ENCODE measurements at regions not wholly inside any gene's neighbourhood (a gene's known extent, or its start where the extent isn't known, plus 50 kb on each side); places are given as distances from the start of the nearest gene placed in this dataset.

DNA sequence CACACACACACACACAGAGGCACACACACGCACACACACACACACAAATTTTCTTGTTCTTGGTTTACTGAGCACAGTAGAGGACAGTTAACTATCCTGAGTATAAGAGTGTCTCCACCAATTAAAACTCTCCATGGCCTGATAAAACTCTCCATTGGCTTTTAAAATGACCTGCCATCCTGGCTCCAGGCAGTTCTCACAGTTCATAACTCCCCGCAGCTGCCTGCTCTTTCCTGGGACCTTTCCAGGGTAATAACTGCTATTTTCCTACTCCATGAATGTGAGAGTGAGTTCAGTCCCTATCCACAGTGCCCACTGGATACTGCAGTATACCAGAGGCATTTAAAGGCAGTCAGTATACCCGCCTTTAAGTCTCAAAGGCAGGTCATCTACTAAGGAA lies 351.5 kb downstream of the PLPP3 start:
- Histone ChIP-seq H3K14ac (ENCODE audit: insufficient read length) (no peak overlapping the region), H3K27ac (ENCODE audit: low read depth, low read length) (no peak overlapping the region), H3K9me3 (ENCODE audit: insufficient read depth in 2 of 2, low read depth in 1 of 2, low read length in 1 of 2) (no peaks in the 10 kb centered on the region), H2BK20ac (ENCODE audit: low read length) (no peak overlapping the region), H2AK5ac (ENCODE audit: low read depth, low read length) (no peak overlapping the region), H3K4ac (replicated peaks; ENCODE audit: insufficient read length, low read depth, low read length) (no peak overlapping the region), H3K4me1 (replicated peaks in 1 of 4; ENCODE audit: control insufficient read depth in 3 of 4, insufficient read depth in 4 of 4, low read length in 3 of 4) (no peaks in the 10 kb centered on the region), H2BK5ac (ENCODE audit: low read depth, low read length) (no peak overlapping the region), H3K18ac (ENCODE audit: extremely low read depth, low read length) (no peak overlapping the region), H3K9ac (replicated peaks in 1 of 4; ENCODE audit: extremely low read depth in 1 of 4, low read depth in 3 of 4, low read length in 3 of 4) (no peak overlapping the region), H4K20me1 (replicated peaks in 1 of 2; ENCODE audit: control insufficient read depth in 1 of 2, insufficient read depth in 2 of 2, low read length in 2 of 2) (no peaks in the 10 kb centered on the region), H3K23ac (ENCODE audit: insufficient read length) (no peak overlapping the region), H3K4me3 (ENCODE audit: extremely low read depth in 1 of 4, insufficient read depth in 2 of 4, low read depth in 3 of 4, low read length in 4 of 4) (no peak overlapping the region), H2BK15ac (ENCODE audit: low read length) (no peak overlapping the region), H3K36me3 (ENCODE audit: control insufficient read depth in 2 of 4, insufficient read depth in 4 of 4, low read length in 3 of 4) (no peaks in the 10 kb centered on the region), H3K23me2 (ENCODE audit: low read depth, low read length) (no peaks in the 10 kb centered on the region), H4K91ac (replicated peaks; ENCODE audit: insufficient read length, low read length) (no peak overlapping the region), H2BK12ac (ENCODE audit: low read depth, low read length) (no peak overlapping the region), H3K79me1 (ENCODE audit: low read depth, low read length) (no peaks in the 10 kb centered on the region), H2AFZ (ENCODE audit: low read length) (no peak overlapping the region), H3K27me3 (replicated peaks in 1 of 4; ENCODE audit: control insufficient read depth in 3 of 4, extremely low read depth in 1 of 4, insufficient read depth in 3 of 4, low read length in 3 of 4) (no peaks in the 10 kb centered on the region), H4K5ac (ENCODE audit: insufficient read length, low read depth, low read length) (no peak overlapping the region), H3K56ac (replicated peaks; ENCODE audit: insufficient read length, low read depth, low read length) (no peak overlapping the region), H3K4me2 (ENCODE audit: insufficient read depth in 1 of 2, low read depth in 2 of 2, low read length in 2 of 2) (no peak overlapping the region), H3K79me2 (ENCODE audit: control insufficient read depth in 1 of 2, insufficient read depth in 2 of 2, low read length in 2 of 2) (no peaks in the 10 kb centered on the region), H2BK120ac (replicated peaks; ENCODE audit: low read depth, low read length) (no peak overlapping the region), H4K8ac (ENCODE audit: extremely low read depth, insufficient read depth, low read length) (no peak overlapping the region)
- FAIRE-seq: no peak
- DNase-seq (ENCODE audit: low read depth in 1 of 2, low spot score in 2 of 2): no peak
- TF ChIP-seq POLR2AphosphoS5 (IDR thresholded peaks at IDR 0.05; ENCODE audit: low read depth, low read length) (no peak), SUZ12 (IDR thresholded peaks at IDR 0.05; ENCODE audit: low read length) (no peak), SP1 (IDR thresholded peaks at IDR 0.05; ENCODE audit: low read depth, low read length) (no peak), CTBP2 (IDR thresholded peaks at IDR 0.05; ENCODE audit: borderline replicate concordance, insufficient read depth, insufficient read length, low read length) (no peak), TEAD4 (IDR thresholded peaks at IDR 0.05; ENCODE audit: low read depth, low read length) (no peak), KDM1A (IDR thresholded peaks at IDR 0.05; ENCODE audit: borderline replicate concordance, low read length) (no peak), SIN3A (conservative IDR thresholded peaks at IDR 0.05 in 1 of 2, IDR thresholded peaks at IDR 0.05 in 1 of 2; ENCODE audit: low read depth in 1 of 2, low read length in 2 of 2) (no peak), KDM5A (IDR thresholded peaks at IDR 0.05; ENCODE audit: low read length) (no peak), TBP (IDR thresholded peaks at IDR 0.05; ENCODE audit: low read depth, low read length) (no peak), SRF (IDR thresholded peaks at IDR 0.05; ENCODE audit: low read depth, low read length) (no peak), GABPA (IDR thresholded peaks at IDR 0.05; ENCODE audit: borderline replicate concordance, insufficient read depth, low read length) (no peak)
- POLR2A ChIA-PET (ENCODE audit: partially characterized antibody): no interaction called here
- 74% methylated on average over 3 of the region's 3 CpGs; no CpG with 5 or more reads in 1 of the 2 experiments for WGBS, 2 experiments (ENCODE audit: extremely low coverage in 1 of 2, insufficient coverage in 1 of 2, insufficient read length in 1 of 2, insufficient replicate concordance in 2 of 2, low coverage in 1 of 2, low lambda C conversion rate in 2 of 2, missing lambda C conversion rate in 1 of 2)
- CTCF ChIA-PET (ENCODE audit: partially characterized antibody): interaction anchor here (1.1 kb wide), 1 partner anchor 22 kb away, joined by 3 read pairs; no protein-coding TSS in a partner anchor
